Heart left ventricle (tissue), 13 donors: ENCODE measurements at regions not wholly inside any gene's neighbourhood (a gene's known extent, or its start where the extent isn't known, plus 50 kb on each side); places are given as distances from the start of the nearest gene placed in this dataset.

Experiments used
- POLR2A ChIP-seq, 2 donors: fragments of 450-650 bp; IDR thresholded peaks; one replicate each; pipeline ENCODE4 v1.6.1; 2017; ENCODE audit warnings: antibody characterized with exemption in 2 of 2, mild to moderate bottlenecking in 2 of 2, moderate library complexity in 2 of 2
- TF ChIP-seq, protein P1 (sequence below), 12 donors: fragments of 200-600 bp; sonication (generic) in 4 of 12; IDR thresholded peaks; one replicate each; pipeline versions ENCODE4 v1.5.0 to v1.8.0; 2018 to 2022; ENCODE audit warnings: antibody characterized with exemption in 12 of 12, mild to moderate bottlenecking in 5 of 12
- donor health status: ischemic (EF 13 %, LVEDD 7.1; RV severe dilation, severe dysfunction).
- donor health status: DM: no; HTN: yes; CAD: no.
- donor health status: DM: no; HTN: no; CAD: no.
- donor health status: ischemic (EF 25% LVEDD 6.9; RV normal size, moderate dysfunction).
- donor health status: ischemic (EF 25% LVEDD 5.7; RV mildly dilated, moderate dysfunction).
- donor health status: ischemic (EF 35%, LVEDD 5.7; RV mildly dilated, moderate dysfunction).
- donor health status: nonischemic (EF 11% LVEDD 7.7; RV severe dilation, severe dysfunction).
- donor health status: DM: yes; HTN: yes; CAD: no.
- donor health status: PGD.
- donor health status: ischemic (EF 29% LVEDD 5.4; RV normal size, mild dysfunction).
- donor health status: nonischemic (EF 23%, LVEDD 6.1; RV moderate dilation, normal function).

DNA sequence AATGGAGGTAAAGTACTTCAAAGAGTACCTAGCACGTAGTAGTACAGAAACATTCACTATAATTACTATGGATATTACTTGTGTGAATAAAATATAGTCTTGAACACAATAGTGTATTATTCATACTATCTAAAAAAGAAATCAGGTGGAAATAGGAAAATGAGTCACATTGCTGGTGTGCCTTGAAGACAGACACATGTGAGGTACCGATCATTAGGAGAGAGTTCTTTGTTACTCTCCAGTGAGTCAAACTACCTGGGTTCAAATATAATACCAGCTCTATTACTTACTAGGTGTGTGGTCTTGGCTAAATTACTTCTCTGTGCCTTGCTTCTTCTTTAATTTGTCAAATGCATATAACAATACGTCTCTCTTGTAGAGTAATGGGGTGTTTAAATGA lies 50.8 kb upstream of the BEND6 start:
- no peak for TF ChIP-seq POLR2A (IDR thresholded peaks at IDR 0.05)
- TF ChIP-seq, protein P1, sequence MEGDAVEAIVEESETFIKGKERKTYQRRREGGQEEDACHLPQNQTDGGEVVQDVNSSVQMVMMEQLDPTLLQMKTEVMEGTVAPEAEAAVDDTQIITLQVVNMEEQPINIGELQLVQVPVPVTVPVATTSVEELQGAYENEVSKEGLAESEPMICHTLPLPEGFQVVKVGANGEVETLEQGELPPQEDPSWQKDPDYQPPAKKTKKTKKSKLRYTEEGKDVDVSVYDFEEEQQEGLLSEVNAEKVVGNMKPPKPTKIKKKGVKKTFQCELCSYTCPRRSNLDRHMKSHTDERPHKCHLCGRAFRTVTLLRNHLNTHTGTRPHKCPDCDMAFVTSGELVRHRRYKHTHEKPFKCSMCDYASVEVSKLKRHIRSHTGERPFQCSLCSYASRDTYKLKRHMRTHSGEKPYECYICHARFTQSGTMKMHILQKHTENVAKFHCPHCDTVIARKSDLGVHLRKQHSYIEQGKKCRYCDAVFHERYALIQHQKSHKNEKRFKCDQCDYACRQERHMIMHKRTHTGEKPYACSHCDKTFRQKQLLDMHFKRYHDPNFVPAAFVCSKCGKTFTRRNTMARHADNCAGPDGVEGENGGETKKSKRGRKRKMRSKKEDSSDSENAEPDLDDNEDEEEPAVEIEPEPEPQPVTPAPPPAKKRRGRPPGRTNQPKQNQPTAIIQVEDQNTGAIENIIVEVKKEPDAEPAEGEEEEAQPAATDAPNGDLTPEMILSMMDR (IDR thresholded peaks at IDR 0.05): no peak
